ENCODE measurements at regions not wholly inside any gene's neighbourhood (a gene's known extent, or its start where the extent isn't known, plus 50 kb on each side); places are given as distances from the start of the nearest gene placed in this dataset.
"Not testable (repeated sequence)": the region's sequence is repeated elsewhere in the genome, so short reads cannot be mapped to it uniquely, and the experiment has no call there.

DNA sequence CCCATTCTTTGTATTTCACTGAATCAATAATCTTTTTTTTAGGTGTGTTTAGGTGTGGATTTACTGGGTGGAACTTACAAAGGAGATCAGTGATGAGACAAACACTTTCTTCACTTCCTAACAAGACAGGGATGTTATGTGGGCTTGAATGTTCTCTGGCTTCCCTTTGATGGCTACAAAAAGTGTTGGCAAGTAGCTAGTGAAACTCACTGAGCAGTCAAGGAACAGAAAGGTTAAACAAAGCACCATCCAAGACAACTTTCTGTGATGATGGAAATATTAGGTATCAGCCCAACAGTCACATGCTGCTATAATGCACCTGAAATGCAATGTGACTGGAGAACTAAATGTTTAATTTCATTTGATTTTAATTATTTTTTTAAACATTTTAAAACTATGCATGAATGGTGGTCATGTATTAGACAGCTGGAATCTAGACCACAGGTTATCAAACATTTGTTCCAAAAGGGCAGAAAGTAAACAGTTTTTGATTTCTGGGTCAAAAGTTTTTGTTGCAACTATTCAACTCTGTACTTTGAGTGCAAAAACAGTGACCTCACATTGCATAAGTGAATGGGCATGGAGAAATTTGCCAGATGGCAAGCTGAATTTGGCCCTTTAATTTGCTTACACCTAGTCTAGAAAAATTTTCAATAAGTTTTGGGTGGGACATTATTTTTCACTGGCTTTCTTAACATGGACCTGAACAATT lies 1272.7 kb upstream of the TMEFF2 start:
- no peak for DNase-seq (ENCODE audit: low read depth)

- DNase-seq (ENCODE audit: low read depth): no peak
These were observed 1268.3 kb upstream of the TMEFF2 start for GRCh38 chr2:193463011-193463410.

GRCh38 chr2:193462411-193462810 lies 1267.7 kb upstream of the TMEFF2 start:
- no peak for DNase-seq (ENCODE audit: low read depth)

DNA sequence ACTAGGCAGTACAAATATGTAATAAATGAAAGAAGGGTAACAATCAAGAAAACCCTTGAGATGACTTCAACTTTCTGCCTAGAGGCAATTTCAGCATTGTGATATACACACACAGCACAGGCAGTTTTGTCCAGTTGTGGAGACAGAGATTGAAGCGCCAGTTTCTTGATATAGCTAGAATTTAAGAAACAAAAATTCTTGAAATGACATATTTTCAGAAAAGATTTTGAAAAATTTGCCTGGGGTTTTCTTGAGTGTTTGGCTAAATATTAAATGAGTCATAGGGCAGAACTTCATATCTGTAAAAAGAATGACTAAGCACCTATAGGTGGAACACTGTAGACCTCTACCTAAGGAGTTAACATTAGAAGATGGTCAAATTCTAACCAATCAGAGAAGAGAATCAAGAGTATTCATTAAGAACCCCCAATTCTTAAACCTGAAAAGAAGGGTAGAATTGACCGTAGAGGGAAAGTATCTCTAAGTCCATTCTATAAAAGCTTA lies 1266.8 kb upstream of the TMEFF2 start:
- no peak for DNase-seq (ENCODE audit: low read depth)

- no peak for DNase-seq (ENCODE audit: low read depth)
These were observed 1252.2 kb upstream of the TMEFF2 start for GRCh38 chr2:193446967-193447366.

- no peak for DNase-seq (ENCODE audit: low read depth)
These were observed 1247.6 kb upstream of the TMEFF2 start for GRCh38 chr2:193442293-193442692.

DNA sequence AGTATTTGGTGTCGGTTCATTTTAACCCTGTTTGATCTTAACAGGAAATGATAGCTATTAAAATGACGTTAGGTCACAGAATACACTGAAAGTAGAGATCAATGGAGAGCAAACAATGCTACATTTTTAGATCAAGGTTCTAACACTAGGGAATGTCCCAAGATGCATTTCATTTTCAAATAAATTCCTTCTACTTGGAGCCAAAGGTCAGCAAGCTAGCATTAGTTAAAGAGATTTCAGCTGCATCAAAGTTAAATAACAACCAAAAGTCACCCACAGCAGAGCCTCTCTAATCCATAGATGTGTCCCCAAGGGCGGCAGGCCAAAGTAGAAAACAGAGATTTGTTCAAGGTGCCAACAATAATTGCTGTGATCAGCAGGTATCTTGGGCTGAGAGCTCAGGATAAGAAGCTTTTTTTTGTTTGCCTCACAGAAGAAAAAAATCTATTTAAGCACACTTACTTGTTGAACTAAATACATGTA lies 1233.6 kb upstream of the TMEFF2 start:
- DNase-seq (ENCODE audit: low read depth): no peak

DNA sequence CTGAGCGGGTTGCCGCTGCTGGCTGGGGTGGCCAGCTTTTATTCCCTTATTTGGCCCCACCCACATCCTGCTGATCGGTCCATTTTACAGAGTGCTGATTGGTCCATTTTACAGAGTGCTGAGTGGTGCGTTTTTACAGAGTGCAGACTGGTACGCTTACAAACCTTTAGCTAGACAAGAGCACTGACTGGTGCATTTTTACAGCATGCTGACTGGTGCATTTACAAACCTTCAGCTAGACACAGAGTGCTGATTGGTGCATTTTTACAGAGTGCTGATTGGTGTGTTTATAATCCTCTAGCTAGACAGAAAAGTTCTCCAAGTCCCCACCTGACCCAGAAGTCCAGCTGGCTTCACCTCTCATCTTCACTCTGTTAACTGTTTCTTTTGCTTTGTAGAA lies 1217.6 kb upstream of the TMEFF2 start:
- DNase-seq (ENCODE audit: low read depth): not testable (repeated sequence)

DNA sequence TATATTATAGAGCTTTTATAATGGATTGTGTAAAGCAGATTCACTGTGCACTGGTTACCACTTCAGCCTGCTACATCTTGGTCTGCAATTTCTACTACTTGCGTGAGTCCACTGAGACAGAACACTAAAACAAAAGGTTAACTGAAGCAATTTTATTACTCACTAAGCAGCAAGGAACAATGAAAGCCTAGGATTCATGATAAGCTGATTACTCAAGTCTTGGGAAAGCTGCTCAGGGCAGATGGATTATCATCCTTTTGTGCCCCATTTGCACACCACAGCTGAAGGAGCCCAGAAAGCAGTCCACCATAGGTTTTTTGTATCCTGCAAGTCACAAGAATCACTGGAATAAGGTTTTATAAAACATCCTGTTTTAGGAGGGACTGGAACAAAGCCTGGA lies 1215.2 kb upstream of the TMEFF2 start:
- DNase-seq (ENCODE audit: low read depth): no peak

DNA sequence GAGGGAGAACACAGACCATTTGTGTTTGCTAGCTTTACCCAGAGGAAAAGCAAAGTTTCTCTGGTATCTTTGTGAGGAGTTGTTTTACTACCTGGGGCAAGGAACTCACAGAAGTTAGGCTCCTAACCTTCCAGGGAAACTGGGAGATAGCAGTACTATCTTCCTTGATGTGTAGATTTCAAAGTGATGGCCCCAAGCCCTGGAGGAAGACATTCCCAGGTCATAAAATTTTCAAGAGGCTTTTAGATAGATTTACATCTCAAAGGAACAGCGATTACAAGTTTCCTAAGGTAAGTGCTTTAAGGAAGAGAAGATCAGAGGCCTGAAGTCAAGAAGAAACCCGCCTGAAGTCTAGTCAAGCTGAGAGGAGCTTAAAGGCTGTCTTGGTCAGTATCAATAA lies 1187.8 kb upstream of the TMEFF2 start:
- no peak for DNase-seq (ENCODE audit: low read depth)

DNA sequence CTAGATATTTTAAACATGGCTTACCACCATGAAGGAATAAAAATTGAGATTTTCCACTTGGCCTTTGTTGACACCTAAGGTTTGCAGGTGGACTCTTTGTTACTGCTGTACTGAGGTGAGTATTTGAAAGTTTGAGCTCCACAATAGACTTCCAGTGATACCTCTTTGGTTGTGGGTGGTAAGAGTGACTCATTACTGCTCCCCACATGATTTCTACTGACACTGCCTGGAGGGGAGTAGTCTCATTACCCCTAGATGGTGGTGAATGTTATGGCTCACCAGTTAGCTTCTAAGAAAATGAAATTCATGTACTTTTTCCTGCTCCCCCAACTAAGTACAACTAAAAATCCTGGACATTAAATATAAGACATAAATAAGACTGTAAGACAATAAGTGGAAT lies 1183.1 kb upstream of the TMEFF2 start:
- DNase-seq (ENCODE audit: low read depth): no peak

- DNase-seq (ENCODE audit: low read depth): no peak
These were observed 1178.4 kb upstream of the TMEFF2 start for GRCh38 chr2:193373120-193373519.

GRCh38 chr2:193371200-193371599 lies 1176.5 kb upstream of the TMEFF2 start:
- no peak for DNase-seq (ENCODE audit: low read depth)

DNA sequence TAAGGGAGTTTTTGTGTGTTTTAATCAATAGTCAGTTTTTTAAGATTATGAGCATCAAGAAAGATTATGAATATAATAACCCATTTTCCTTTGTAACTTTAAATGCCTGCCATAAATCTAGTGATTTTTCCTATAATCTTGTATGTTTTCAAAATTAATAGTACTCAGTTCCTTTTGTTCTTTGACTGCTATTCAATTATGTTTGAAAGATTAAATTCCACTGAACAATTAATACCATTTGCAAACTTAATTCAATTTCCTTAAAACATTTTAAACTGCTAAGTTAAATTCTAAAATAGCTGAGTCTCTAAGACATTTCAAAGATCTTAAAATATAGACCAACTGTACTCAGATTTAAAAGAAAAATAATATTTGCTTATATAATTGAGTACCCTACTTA lies 1173.9 kb upstream of the TMEFF2 start:
- no peak for DNase-seq (ENCODE audit: low read depth)

DNA sequence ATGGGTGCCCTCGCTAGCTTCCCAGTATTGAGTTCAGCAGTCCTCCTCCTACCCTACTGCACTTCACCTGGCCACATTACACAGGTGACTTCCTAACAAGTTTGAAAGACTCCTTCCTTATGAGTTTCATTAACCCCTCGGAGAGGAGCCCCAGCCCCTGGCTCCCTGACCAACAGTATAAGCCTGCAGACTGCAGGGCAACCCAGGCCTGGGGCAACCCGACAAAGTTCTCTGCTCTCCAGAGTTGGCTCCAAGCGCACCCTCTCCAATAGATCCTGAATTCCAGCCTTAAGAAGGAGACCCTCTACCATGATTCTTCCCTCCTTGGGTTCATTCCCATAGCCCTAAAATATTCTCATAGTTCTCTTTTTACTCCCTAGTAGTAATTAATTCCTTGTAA lies 1162.8 kb upstream of the TMEFF2 start:
- DNase-seq (ENCODE audit: low read depth): no peak

- DNase-seq (ENCODE audit: low read depth): not testable (repeated sequence)
These were observed 1158.0 kb upstream of the TMEFF2 start for GRCh38 chr2:193352665-193353242.

DNA sequence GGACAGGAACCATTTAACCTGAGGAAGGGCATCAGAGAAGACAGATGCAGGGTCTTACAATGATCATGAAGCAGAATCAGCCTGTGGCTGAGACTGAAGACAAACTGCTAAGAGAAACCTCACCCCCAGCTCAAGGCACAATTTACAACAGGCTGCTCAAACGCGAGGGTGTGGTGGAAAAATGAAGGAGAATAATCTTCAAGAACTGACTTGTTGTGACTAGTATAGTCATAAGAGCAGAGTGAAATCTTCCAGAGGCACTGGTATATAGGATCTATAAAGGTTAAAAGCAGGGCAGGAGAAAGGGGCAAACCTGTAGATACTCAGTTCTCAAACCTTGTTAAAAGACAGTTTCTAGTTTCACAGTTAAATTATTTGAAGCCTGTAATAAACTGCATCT lies 1155.8 kb upstream of the TMEFF2 start:
- no peak for DNase-seq (ENCODE audit: low read depth)

GRCh38 chr2:193349642-193350041 lies 1154.9 kb upstream of the TMEFF2 start:
- DNase-seq (ENCODE audit: low read depth): no peak

- no peak for DNase-seq (ENCODE audit: low read depth)
These were observed 1153.3 kb upstream of the TMEFF2 start for GRCh38 chr2:193348055-193348454.

GRCh38 chr2:193336781-193337180 lies 1142.0 kb upstream of the TMEFF2 start:
- no peak for DNase-seq (ENCODE audit: low read depth)

DNA sequence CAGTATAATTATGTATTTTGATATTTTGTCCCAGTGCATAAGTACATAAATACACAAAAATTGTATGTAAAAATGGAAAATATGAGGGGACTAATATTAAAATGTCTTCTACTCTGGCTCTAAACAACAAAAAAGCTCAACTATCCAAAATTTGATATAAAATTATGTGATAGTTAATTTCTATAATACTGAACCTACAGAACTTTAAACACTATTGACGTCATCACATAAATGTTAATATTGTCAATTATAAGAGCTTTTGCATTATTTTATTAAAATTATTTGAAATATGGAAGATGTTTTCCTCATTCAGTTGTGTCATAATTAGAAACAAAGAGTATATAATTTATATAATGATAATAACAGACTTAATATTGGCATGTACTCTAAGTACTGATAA lies 1139.7 kb upstream of the TMEFF2 start:
- DNase-seq (ENCODE audit: low read depth): no peak

- no peak for DNase-seq (ENCODE audit: low read depth)
These were observed 1138.8 kb upstream of the TMEFF2 start for GRCh38 chr2:193333539-193333938.

DNA sequence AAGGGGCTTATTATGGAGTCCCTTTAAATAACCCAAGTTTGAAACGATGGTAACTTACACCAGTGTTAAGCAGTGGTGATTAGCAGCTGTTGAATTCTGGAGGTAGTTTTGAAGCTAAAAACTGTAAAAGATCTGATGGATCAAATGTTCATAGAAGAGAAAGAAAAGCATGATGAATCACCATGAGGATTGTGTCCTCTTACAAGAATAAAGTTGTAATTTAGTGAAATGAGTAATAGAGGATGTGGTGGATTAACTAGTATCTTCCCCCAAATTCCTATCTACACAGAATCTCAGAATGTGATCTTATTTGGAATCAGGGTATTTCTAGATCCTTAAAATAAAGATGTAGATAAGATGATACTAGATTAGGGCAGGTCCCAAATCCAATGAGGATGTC lies 1138.2 kb upstream of the TMEFF2 start:
- DNase-seq (ENCODE audit: low read depth): no peak

- no peak for DNase-seq (ENCODE audit: low read depth)
These were observed 1136.9 kb upstream of the TMEFF2 start for GRCh38 chr2:193331676-193332075.

Data from activated T-cell treated with anti-CD3 and anti-CD28 coated beads for 24 hours (primary cell).